GM12874 (cell line): ENCODE measurements at regions not wholly inside any gene's neighbourhood (a gene's known extent, or its start where the extent isn't known, plus 50 kb on each side); places are given as distances from the start of the nearest gene placed in this dataset.

Source experiments
- CTCF ChIP-seq: IDR thresholded peaks from 2 replicates; pipeline ENCODE4 v1.5.1; 2011; ENCODE audit warnings: low read depth, mild to moderate bottlenecking, control low read depth, low read length, moderate library complexity; ENCODE audit not compliant: insufficient read depth

- TF ChIP-seq CTCF = no peak
Measured at GRCh38 chr2:215535125-215535668, 99.3 kb upstream of the FN1 start.

DNA sequence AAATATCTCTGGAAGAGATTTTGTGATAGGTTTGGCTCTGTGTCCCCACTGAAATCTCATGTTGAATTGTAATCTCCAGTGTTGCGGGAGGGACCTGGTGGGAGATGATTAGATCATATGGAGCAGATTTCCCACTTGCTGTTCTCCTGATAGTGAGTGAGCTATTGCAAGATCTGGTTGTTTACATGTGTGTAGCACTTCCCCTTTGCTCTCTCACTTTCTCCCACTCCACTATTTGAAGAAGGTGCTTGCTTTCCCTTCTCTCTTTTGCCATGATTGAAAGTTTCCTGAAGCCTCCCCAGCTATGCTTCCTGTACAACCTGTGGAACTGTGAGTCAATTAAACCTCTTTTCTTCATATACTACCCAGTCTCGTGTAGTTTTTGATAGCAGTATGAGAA lies 97.0 kb upstream of the FN1 start:
- TF ChIP-seq CTCF = no peak

- TF ChIP-seq CTCF = no peak
Measured at GRCh38 chr2:215531284-215531683, 95.4 kb upstream of the FN1 start.

DNA sequence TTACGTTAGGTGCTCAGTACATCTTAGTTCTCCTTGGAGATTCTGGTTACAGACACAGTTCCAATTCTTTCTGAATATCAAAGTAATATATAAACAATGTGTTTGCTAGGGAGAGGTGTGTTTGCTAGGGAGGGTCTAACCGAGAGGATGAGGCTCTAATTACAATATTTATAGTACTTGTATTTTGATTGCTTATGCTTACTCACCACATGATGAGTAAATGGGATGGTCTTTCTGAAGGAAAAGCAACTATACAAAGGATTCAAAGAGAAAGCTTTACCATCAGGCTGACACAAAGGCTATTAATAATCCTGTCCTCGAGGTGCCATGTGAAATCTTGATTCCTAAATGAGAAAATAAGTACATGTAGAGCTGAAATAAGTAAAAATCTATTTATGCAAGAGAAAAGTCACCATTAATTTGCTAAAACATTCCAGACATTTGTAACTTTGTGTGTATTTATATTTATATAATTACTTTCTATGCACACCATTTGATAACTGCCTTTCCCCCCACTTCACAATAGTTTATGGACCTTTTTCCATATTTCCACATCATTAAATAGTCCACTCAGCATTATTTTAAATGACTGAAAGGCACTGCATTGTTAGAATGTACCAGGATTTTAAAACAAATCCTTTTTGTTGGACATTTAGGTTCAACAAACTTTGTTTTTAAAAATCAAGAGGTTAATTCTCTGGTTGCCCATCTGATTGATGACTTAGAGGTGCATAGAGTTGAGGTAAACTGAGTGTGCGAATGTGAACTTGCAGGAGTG lies 94.5 kb upstream of the FN1 start:
- no peak for TF ChIP-seq CTCF

- no peak for TF ChIP-seq CTCF
Measured at GRCh38 chr2:215529271-215529670, 93.4 kb upstream of the FN1 start.

DNA sequence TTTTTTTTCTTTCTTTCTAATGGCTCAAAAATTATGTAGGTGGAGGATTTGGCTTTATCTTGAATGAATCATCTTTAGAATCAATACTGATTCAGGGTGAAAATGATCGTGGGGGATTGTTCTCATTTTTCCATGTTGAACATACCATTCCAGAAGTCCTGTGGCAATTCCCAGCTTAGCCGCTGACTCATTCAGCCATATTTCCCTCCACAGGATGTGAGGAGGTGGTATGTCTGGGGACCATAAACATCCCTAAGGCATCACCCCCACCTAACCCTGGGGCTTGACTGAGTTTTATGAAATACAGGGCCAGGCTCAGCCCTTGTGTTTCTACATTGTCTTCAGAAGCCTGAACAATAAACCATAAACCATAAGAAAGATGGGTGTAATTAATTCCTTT lies 92.7 kb upstream of the FN1 start:
- TF ChIP-seq CTCF = no peak

DNA sequence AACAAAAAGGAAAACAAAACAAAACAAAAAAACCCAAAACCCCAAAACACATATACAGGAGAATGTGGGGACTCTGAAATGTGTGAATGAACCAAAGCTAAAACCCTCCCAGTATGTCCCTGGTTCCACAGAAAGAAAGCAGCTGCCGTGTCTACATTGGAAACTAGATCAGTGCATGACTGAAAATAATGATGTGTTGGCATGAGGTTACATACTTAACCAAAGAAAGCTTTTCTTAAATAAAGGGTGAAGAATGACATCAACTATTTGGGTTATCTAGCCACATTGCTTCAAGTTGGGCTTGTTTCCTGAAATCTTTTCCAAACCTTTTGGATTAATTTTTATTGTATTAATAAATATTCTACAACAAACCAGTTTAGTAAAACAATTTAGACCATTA lies 91.9 kb upstream of the FN1 start:
- no peak for TF ChIP-seq CTCF

DNA sequence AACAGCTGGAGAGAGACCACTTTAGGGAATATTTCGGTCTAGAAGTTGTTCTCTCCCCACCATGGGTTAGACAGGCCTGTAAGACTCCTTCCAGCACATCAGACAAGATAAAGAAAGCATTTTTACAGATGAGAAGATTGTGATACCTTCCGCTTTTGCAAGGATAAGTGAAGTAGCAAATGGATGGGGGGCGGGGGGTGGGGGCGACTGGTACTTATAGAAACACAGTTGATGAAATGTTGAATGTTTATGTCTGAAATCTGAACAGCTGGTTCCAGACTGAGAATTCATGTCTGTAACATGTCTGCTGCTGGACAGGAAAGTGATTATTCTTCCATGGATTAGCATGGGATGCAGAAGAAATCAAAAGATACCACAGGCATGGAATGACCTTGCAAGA lies 90.5 kb upstream of the FN1 start:
- TF ChIP-seq CTCF = no peak
